Astrocyte (in vitro differentiated cells and primary cell): ENCODE measurements at regions not wholly inside any gene's neighbourhood (a gene's known extent, or its start where the extent isn't known, plus 50 kb on each side); places are given as distances from the start of the nearest gene placed in this dataset.
"Not testable (repeated sequence)": the region's sequence is repeated elsewhere in the genome, so short reads cannot be mapped to it uniquely, and the experiment has no call there.

Experiments
- EZH2 ChIP-seq: IDR thresholded peaks from 2 replicates; pipeline ENCODE4 v1.6.1; 2012; ENCODE audit warnings: mild to moderate bottlenecking, low read length, inconsistent platforms; ENCODE audit not compliant: insufficient read depth
- TF ChIP-seq, protein P1 (sequence below): IDR thresholded peaks from 2 replicates; pipeline ENCODE4 v1.5.1; 2011; ENCODE audit warnings: low read depth, mild to moderate bottlenecking, inconsistent platforms, low read length, moderate library complexity; ENCODE audit not compliant: insufficient read depth

DNA sequence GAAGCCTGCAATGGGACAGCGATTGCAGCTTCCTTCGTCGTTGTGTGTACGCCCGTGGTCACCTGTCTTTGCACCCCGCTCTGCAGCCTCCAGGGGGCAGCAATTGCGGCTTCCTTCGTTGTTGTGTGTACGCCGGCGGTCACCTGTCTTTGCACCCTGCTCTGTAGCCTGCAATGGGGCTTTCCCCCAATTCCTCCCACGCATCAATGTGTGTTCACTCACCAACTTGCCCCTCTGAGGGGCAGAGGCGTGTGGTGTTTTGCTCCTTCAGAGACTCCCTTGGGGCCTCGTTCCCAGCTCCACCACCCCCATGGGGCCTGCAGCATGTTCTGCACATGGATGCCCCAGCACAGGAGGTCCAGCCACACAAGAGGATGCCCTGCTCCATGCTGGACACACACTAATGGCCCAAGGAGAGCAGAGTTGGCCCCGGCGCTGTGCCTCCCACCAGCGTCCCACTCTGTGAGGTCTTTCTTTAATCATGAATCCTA lies 197.1 kb downstream of the LAT start:
- TF ChIP-seq, protein P1, sequence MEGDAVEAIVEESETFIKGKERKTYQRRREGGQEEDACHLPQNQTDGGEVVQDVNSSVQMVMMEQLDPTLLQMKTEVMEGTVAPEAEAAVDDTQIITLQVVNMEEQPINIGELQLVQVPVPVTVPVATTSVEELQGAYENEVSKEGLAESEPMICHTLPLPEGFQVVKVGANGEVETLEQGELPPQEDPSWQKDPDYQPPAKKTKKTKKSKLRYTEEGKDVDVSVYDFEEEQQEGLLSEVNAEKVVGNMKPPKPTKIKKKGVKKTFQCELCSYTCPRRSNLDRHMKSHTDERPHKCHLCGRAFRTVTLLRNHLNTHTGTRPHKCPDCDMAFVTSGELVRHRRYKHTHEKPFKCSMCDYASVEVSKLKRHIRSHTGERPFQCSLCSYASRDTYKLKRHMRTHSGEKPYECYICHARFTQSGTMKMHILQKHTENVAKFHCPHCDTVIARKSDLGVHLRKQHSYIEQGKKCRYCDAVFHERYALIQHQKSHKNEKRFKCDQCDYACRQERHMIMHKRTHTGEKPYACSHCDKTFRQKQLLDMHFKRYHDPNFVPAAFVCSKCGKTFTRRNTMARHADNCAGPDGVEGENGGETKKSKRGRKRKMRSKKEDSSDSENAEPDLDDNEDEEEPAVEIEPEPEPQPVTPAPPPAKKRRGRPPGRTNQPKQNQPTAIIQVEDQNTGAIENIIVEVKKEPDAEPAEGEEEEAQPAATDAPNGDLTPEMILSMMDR, result not testable (repeated sequence)
- TF ChIP-seq EZH2, result not testable (repeated sequence)
